ENCODE measurements at regions not wholly inside any gene's neighbourhood (a gene's known extent, or its start where the extent isn't known, plus 50 kb on each side); places are given as distances from the start of the nearest gene placed in this dataset.

DNA sequence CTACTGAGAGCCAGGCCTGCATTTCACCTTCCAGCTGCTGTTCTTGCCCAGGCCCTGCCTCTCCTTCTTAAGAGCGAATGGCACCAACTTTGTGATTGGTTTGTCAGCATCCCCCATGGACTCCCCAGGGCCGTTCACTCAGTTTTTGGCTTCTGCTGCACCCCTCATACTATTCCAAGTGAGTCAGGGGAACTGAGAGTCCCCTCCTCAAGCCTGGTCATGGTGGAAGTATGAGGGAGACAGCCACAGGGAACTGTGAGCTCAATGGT, 62.4 kb upstream of the ANTXRL start:
- H3K4me3 Mint-ChIP-seq, result no peak overlapping the region
- ATAC-seq (no peak), DNase-seq (no peak)
- no peaks in the 10 kb centered on the region for H3K27me3 Mint-ChIP-seq
- POLR2A ChIA-PET, result no interaction called here
- peaks cover 0 to 2% (median 0%) of the 10 kb centered on the region in 9 donors for H3K9me3 Mint-ChIP-seq
- H3K4me1 Mint-ChIP-seq, result peaks cover 10 to 45% (median 27%) of the 10 kb centered on the region in 4 donors
- H3K36me3 Mint-ChIP-seq, result peaks cover under 1 to 45% (median 2%) of the 10 kb centered on the region in 3 donors
- H3K27ac Mint-ChIP-seq, result peak overlapping the region in 2 of 10 donors; percentile 15 to 24

DNA sequence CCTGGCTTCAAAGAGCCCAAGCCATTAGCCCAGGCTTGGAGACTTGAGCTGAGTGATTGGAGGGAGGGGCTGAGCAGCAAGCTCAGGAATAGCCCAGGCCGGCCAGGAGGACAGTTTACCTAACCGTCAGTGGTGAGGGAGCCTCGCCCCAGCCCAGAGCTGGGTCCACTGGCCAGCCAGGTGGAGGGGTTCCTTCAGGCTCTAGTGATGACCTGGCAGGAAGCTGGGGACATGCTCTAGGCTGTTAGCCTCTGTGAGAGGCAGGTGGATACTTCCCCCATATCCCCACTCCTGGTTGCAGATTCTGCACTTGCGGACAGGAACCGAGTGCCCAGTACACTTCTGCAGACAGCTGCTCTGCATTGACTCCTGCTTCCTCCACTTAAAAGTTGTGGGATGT, 61.2 kb upstream of the ANTXRL start:
- Mint-ChIP-seq H3K4me3 (no peak overlapping the region), H3K27me3 (no peaks in the 10 kb centered on the region), H3K9me3 (peaks cover 0 to 15% (median 2%) of the 10 kb centered on the region in 9 donors), H3K36me3 (peaks cover 10 to 48% (median 11%) of the 10 kb centered on the region in 3 donors), H3K27ac (peak overlapping the region in 3 of 10 donors; percentile 27 to 65 (median 43)), H3K4me1 (peaks cover 7 to 50% (median 25%) of the 10 kb centered on the region in 4 donors)
- ATAC-seq (no peak), DNase-seq (peak in 1 of 10 donors; percentile 1)
- POLR2A ChIA-PET, result no interaction called here

DNA sequence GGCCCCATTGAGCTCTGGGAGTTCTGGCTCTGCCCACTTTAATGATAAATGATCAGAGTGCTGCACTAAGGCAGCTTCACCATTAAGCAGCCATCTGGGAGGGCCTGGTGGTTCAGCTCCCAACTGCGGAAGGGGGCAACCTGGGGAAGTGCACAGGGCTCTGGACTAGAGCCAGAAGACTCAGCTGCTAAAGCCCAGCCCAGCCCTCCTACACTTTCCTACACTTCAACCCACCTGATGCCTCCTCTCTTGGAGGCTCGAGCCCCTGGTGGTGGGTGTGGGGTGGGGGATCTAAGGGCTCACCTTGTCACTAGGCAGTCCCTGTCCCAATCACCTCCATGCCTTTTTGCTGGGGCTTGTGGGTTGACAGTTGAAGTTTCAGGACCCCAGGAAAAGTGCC, 60.6 kb upstream of the ANTXRL start:
- Mint-ChIP-seq H3K27me3 (no peaks in the 10 kb centered on the region), H3K4me1 (peaks cover 7 to 45% (median 22%) of the 10 kb centered on the region in 4 donors), H3K4me3 (no peak overlapping the region), H3K36me3 (peaks cover 11 to 50% (median 17%) of the 10 kb centered on the region in 3 donors), H3K27ac (peak overlapping the region in 2 of 10 donors; percentile 43 to 66), H3K9me3 (peaks cover 0 to 21% (median 2%) of the 10 kb centered on the region in 9 donors)
- ATAC-seq (no peak), DNase-seq (peak in 2 of 10 donors; percentile 0 to 62)
- POLR2A ChIA-PET, result no interaction called here

DNA sequence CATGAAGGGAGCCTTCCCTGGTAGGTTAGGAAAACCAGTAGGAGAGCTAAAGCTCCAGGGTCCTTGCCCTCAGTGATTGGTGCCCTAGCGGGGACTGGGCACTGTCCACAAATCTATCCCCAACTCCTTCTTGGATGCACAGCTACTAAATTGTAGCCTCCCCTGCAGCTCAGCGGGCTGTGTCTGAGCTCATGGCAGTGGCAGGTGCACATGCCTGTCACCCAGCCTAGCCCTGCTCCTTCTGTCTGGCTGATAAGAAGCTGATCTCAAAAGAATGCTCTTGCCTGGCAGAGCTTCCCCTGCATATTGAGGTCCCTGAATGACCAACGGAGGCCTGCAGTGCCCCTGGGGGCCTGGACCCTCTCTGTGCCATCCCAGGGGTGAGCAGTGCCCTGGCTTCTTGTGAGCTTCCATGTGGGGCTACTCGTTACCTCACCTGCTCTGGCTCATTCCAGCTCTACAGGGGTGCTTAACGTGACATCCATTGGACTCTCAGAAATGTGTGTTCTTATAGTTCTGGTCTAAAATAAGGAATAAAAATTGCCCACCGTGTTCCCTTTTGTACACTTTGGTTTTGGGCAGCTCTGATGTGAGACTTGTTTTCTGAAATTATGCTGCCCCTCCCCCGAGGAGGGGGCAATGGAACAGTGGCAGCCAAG, 59.8 kb upstream of the ANTXRL start:
- no peak for ATAC-seq
- DNase-seq, result no peak
- Mint-ChIP-seq H3K27me3 (no peaks in the 10 kb centered on the region), H3K4me3 (no peak overlapping the region), H3K9me3 (peaks cover 0 to 24% (median 2%) of the 10 kb centered on the region in 9 donors), H3K4me1 (peaks cover 7 to 40% (median 20%) of the 10 kb centered on the region in 4 donors), H3K36me3 (peaks cover 14 to 50% (median 22%) of the 10 kb centered on the region in 3 donors), H3K27ac (peak overlapping the region in 4 of 10 donors; percentile 29 to 87 (median 58))
- POLR2A ChIA-PET, result no interaction called here

DNA sequence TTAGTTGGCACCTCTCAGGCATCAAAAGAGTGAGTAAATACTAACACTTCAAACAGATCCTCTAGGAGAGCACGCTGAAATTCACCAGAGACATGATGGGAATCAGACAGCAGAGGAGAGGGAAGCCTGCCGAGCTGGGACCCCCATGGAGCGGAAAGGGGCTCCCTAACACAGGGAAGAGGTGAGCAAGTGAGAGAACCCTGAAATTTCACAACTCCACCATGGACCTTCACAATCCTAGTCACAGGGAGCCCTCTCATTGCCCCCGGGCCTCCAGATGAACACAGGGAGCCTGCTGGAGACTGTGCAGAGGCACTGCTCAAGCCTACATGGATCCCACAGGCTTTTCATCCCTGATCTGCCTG, 59.2 kb upstream of the ANTXRL start:
- H3K4me3 Mint-ChIP-seq, result no peak overlapping the region
- H3K36me3 Mint-ChIP-seq, result peaks cover 19 to 52% (median 27%) of the 10 kb centered on the region in 3 donors
- H3K4me1 Mint-ChIP-seq, result peaks cover 7 to 34% (median 18%) of the 10 kb centered on the region in 4 donors
- ATAC-seq, result no peak
- DNase-seq, result no peak
- H3K27me3 Mint-ChIP-seq, result no peaks in the 10 kb centered on the region
- POLR2A ChIA-PET, result no interaction called here
- H3K27ac Mint-ChIP-seq, result peak overlapping the region in 3 of 10 donors; percentile 38 to 67 (median 50)
- H3K9me3 Mint-ChIP-seq, result peaks cover 0 to 24% (median 2%) of the 10 kb centered on the region in 9 donors

DNA sequence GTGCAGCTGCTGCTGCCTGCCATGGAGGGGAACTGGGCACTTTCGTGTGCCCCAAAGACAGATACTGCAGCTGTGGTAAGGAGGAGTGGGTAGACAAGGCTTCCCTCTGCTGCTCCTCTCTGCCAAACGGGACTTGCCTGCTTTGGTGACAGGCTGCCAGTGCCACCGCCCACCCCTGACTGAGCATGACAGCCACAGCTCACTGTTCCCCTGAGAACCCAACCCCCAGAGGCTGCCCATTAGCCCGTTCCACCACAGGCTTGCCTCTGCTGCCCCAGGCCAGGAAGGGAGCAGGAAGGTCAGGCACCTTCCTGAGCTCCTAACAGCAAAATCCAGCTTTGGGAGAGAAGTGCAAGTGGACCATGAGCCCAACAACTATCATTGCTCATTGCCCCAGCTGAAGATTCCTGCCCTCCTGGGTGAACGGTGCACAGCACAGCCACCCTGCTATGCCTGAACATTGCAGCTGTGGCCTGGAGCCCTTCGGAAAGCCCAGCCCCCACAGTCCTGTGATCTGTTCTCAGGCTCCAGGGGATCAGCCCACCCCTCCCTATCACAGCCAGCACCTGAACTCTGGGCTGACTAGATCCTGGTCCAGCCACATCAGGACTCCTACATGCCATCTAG, 58.7 kb upstream of the ANTXRL start:
- peak; percentile 16 to 21 for ATAC-seq
- Mint-ChIP-seq H3K36me3 (peaks cover 19 to 52% (median 32%) of the 10 kb centered on the region in 3 donors), H3K27ac (peak overlapping the region in 6 of 10 donors; percentile 17 to 87 (median 46)), H3K27me3 (no peaks in the 10 kb centered on the region), H3K4me1 (peaks cover 7 to 29% (median 15%) of the 10 kb centered on the region in 4 donors), H3K4me3 (no peak overlapping the region), H3K9me3 (peaks cover 0 to 24% (median 2%) of the 10 kb centered on the region in 9 donors)
- peak in 1 of 10 donors; percentile 0 for DNase-seq
- POLR2A ChIA-PET, result no interaction called here

DNA sequence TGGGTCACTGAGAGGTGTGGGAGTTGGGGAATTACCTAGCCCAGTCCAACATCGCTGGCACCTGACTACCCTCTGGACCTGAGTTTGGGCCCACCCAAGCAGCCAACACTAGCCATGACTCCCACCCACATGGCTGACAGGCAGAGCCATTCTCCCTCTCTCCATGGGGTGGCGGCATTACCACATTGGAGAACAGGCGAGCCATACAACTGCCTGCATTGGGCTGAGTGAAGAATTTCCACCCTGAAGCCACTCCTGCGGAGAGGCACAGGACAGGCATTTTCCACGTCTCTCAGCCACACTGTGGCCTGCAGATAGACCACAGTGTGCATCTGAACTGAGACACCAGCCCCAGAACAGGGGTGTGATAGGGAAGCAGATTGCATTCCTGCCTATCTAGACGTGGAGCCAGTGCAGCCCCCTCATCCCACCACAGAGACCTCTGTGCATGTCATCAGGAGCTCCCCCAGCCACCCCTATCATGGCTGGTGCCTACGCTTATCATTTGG, 58.2 kb upstream of the ANTXRL start:
- peaks cover 19 to 57% (median 38%) of the 10 kb centered on the region in 3 donors for H3K36me3 Mint-ChIP-seq
- POLR2A ChIA-PET, result no interaction called here

DNA sequence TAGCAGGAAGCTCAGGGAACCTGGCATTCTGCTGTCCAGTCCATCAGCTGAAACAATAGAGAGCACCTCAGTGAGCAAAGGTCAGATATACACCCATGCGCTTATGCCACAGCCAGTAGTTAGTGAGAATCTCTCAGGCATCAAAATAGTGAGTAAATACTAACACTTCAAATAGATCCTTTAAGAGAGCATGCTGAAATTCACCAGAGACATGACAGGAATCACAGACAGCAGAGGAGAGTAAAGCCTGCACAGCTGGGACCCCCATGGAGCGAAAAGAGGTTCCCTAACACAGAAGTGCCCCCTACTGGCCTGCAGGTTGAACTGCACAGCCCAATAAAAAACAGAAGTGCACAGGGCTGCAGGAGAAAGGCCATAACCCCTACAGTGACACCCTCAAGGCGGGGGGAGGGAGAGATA, 57.6 kb upstream of the ANTXRL start:
- ATAC-seq (peak; percentile 36 to 43), DNase-seq (peak in 8 of 10 donors; percentile 0 to 45 (median 23))
- no peaks in the 10 kb centered on the region for H3K27me3 Mint-ChIP-seq
- peaks cover 19 to 59% (median 41%) of the 10 kb centered on the region in 3 donors for H3K36me3 Mint-ChIP-seq
- peaks cover 0 to 24% (median 2%) of the 10 kb centered on the region in 9 donors for H3K9me3 Mint-ChIP-seq
- peak overlapping the region in 4 of 10 donors; percentile 27 to 60 (median 46) for H3K27ac Mint-ChIP-seq
- POLR2A ChIA-PET, result no interaction called here
- H3K4me3 Mint-ChIP-seq, result peak overlapping the region in 2 of 10 donors; percentile 11 to 33
- peaks cover 7 to 39% (median 15%) of the 10 kb centered on the region in 4 donors for H3K4me1 Mint-ChIP-seq

More for the DNA sequence above, 58.2 kb upstream of the ANTXRL start:
- H3K4me1 Mint-ChIP-seq, result peaks cover 7 to 34% (median 15%) of the 10 kb centered on the region in 4 donors
- ATAC-seq (peak; percentile 79 to 90), DNase-seq (peak; percentile 33 to 80 (median 53))
- H3K4me3 Mint-ChIP-seq, result no peak overlapping the region
- H3K9me3 Mint-ChIP-seq, result peaks cover 0 to 24% (median 2%) of the 10 kb centered on the region in 9 donors
- no peaks in the 10 kb centered on the region for H3K27me3 Mint-ChIP-seq
- H3K27ac Mint-ChIP-seq, result peak overlapping the region in 4 of 10 donors; percentile 17 to 87 (median 46)

DNA sequence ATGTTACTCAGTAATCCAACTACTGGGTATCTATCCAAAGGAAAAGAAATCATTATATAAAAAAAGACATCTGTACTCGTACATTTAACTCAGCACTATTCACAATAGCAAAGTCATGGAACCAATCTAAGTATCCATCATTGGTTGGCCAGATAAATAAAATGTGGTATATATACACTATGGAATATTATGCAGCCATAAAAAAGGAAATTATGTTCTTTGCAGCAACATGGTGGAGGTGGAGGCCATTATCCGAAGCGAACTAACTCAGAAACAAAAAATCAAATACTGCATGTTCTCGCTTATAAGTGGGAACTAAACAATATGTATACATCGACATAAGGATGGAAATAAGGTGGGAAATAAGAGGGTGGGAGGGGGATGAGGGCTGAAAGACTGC, 56.2 kb upstream of the ANTXRL start:
- Mint-ChIP-seq H3K4me1 (peaks cover 5 to 40% (median 11%) of the 10 kb centered on the region in 4 donors), H3K9me3 (peaks cover 0 to 24% (median 2%) of the 10 kb centered on the region in 9 donors), H3K4me3 (no peak overlapping the region), H3K27me3 (no peaks in the 10 kb centered on the region), H3K36me3 (peaks cover 19 to 62% (median 43%) of the 10 kb centered on the region in 3 donors), H3K27ac (no peak overlapping the region)
- ATAC-seq (no peak), DNase-seq (no peak)
- POLR2A ChIA-PET, result no interaction called here

DNA sequence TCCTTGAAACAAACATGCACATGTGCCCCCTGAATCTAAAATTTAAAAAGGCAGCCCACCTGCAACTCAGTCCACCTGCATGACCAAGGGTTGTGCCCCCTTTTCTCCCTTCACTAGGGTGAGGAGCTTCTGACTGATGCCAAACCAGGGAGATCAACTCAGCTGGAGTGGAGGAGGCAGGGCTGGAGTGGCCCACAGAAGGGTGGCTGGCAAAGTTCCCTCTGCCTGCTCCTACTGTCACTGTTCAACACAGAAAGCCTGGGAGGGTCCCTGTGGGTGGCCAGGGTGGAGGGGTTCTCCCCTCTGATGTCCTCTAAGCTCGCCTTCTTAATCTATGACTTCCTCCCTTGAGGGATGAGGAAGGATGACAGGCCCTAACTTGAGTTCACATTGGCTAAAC, 55.7 kb upstream of the ANTXRL start:
- POLR2A ChIA-PET, result no interaction called here
- Mint-ChIP-seq H3K9me3 (peaks cover 0 to 24% (median 2%) of the 10 kb centered on the region in 9 donors), H3K27ac (peak overlapping the region in 1 of 10 donors; percentile 12), H3K36me3 (peaks cover 19 to 59% (median 43%) of the 10 kb centered on the region in 3 donors), H3K4me1 (peaks cover 5 to 42% (median 14%) of the 10 kb centered on the region in 4 donors), H3K27me3 (no peaks in the 10 kb centered on the region), H3K4me3 (no peak overlapping the region)
- DNase-seq (peak in 1 of 10 donors; percentile 5), ATAC-seq (no peak)

DNA sequence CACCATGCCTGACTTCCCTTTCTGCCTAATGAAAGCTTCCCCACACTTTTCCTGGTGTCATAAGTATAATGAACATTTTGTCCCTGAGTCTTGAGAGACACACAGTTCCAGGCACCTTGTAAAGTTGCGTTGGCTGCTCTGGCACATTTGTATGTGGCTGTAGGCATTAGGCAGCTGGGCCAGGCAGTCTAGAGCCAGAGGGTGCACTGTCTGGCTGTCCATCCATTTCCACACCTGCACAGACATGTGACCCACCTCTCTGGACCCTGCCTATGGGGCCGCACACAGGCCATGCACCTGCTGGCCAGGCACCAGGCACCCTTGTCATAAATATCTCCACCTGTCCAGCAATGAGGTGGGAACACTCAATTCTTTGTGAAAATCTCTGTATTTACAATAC, 54.7 kb upstream of the ANTXRL start:
- peak overlapping the region in 3 of 10 donors; percentile 43 to 66 (median 49) for H3K27ac Mint-ChIP-seq
- no peaks in the 10 kb centered on the region for H3K27me3 Mint-ChIP-seq
- DNase-seq (peak in 1 of 10 donors; percentile 2), ATAC-seq (no peak)
- H3K4me3 Mint-ChIP-seq, result peak overlapping the region in 1 of 10 donors; percentile 15
- peaks cover 19 to 67% (median 49%) of the 10 kb centered on the region in 3 donors for H3K36me3 Mint-ChIP-seq
- POLR2A ChIA-PET, result no interaction called here
- H3K4me1 Mint-ChIP-seq, result peaks cover 13 to 47% (median 22%) of the 10 kb centered on the region in 4 donors
- peaks cover 0 to 24% (median 2%) of the 10 kb centered on the region in 9 donors for H3K9me3 Mint-ChIP-seq

DNA sequence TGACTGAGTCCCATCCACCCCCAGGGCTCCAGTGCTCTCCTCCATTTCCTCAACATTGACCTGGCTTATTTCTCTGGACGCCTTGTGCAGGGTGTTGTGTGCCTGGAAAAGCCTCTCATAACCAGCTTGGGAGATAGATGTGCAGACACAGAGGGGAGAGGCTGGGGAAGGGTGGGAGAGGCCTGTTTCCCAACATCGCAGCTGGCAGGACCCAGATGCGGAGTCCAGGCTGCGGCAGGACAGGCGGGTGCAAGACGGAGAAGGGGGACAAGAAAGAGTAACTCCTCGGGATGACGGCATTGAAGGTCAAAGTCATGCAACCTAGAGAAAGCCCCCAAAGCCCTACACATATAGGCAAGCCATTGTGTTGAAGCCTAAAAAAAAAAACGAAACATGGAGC, 54.1 kb upstream of the ANTXRL start:
- peaks cover 0 to 24% (median 2%) of the 10 kb centered on the region in 9 donors for H3K9me3 Mint-ChIP-seq
- no peak for ATAC-seq
- no peaks in the 10 kb centered on the region for H3K27me3 Mint-ChIP-seq
- POLR2A ChIA-PET, result no interaction called here
- no peak overlapping the region for H3K4me3 Mint-ChIP-seq
- H3K36me3 Mint-ChIP-seq, result peaks cover 19 to 71% (median 49%) of the 10 kb centered on the region in 3 donors
- peak in 2 of 10 donors; percentile 10 to 19 for DNase-seq
- peak overlapping the region in 3 of 10 donors; percentile 15 to 66 (median 41) for H3K27ac Mint-ChIP-seq
- peaks cover 14 to 49% (median 27%) of the 10 kb centered on the region in 4 donors for H3K4me1 Mint-ChIP-seq

DNA sequence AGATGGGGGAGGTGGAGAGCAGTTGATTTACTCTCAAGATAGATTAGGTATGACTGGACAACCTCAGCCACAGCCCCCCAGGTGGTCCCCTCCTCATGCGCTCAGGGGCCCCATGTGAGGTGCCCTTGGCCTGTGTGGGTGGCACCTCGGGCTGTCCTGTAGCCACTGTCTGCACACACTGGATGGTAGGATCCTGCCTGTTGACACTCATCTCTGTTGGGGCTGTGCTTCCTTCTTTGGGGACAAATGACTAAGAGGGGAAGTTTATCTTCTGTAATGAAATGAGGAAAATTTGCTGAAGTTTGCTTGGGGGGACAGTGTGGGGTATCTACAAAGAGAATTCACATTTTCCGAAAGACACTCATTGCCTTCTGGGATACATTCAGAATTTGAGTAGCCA, 53.6 kb upstream of the ANTXRL start:
- POLR2A ChIA-PET, result no interaction called here
- Mint-ChIP-seq H3K4me3 (no peak overlapping the region), H3K4me1 (peaks cover 14 to 52% (median 26%) of the 10 kb centered on the region in 4 donors), H3K27me3 (no peaks in the 10 kb centered on the region), H3K36me3 (peaks cover 19 to 75% (median 49%) of the 10 kb centered on the region in 3 donors), H3K9me3 (peaks cover 0 to 24% (median 2%) of the 10 kb centered on the region in 9 donors), H3K27ac (peak overlapping the region in 4 of 10 donors; percentile 20 to 76 (median 36))
- DNase-seq, result peak in 1 of 10 donors; percentile 9
- no peak for ATAC-seq

All from naive thymus-derived CD8-positive, alpha-beta T cell (primary cell).